ENCODE measurements at regions not wholly inside any gene's neighbourhood (a gene's known extent, or its start where the extent isn't known, plus 50 kb on each side); places are given as distances from the start of the nearest gene placed in this dataset.

DNA sequence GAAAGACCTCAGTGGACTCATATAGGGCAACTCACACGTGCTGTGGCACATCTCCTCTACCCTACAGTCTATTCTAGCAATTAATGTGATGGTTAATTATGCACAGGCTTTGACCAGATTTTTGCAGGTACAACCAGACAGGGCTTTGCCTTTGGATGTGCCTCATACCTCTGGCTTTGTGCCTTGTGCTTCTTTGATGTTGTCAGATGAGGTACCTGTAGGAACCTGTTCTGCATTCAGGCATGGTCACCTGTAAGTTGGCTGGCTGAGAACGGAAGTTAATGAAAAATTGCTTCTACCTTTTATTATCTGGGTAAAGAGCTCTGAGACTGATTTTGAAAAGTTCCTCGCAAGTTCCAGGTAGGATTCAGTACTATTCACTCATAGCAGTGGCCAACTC, 462.9 kb upstream of the ZFHX3 start:
- FAIRE-seq = no peak

DNA sequence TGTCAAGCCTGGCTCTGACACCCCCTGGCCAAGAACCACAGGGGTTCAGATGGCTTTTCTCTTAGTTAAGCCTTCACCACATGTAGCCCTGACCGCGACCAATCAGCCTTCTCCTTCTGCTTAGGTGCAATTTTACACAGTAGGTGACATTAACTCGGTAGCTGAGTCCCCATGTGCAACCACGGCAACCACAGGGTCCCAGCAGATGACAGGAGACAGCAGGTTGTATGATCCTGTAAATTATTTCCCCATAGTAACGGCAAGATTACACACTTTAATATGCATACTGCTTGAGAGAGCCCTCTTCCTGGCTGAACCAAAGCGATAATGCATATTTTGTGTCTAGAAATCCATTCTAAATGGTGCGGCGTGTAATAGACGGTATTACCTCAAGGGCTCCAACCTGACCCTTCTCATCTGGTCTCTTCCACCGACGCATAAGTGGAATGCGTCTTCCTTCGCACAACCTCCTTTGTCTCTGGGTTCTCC, 458.7 kb upstream of the ZFHX3 start:
- no peak for FAIRE-seq

DNA sequence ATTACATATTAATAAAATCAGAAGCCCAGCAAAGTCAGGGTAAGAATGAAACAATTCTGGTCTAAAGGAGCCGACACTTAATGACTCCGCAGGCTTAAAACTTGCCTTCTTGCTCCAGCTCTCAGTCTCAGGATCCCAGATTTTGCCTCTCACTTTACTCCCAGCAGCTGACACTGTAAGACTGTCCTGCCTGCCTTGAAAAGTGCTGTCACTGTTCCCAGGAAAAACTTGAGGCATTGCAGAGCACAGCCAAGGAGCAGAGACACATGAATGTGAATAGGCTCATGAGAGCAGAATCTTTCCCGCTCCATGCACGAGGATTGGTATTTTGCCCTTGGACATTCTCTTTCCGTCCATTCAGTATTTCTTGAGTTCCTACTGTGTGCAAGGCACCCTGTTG, 457.6 kb upstream of the ZFHX3 start:
- FAIRE-seq = no peak

DNA sequence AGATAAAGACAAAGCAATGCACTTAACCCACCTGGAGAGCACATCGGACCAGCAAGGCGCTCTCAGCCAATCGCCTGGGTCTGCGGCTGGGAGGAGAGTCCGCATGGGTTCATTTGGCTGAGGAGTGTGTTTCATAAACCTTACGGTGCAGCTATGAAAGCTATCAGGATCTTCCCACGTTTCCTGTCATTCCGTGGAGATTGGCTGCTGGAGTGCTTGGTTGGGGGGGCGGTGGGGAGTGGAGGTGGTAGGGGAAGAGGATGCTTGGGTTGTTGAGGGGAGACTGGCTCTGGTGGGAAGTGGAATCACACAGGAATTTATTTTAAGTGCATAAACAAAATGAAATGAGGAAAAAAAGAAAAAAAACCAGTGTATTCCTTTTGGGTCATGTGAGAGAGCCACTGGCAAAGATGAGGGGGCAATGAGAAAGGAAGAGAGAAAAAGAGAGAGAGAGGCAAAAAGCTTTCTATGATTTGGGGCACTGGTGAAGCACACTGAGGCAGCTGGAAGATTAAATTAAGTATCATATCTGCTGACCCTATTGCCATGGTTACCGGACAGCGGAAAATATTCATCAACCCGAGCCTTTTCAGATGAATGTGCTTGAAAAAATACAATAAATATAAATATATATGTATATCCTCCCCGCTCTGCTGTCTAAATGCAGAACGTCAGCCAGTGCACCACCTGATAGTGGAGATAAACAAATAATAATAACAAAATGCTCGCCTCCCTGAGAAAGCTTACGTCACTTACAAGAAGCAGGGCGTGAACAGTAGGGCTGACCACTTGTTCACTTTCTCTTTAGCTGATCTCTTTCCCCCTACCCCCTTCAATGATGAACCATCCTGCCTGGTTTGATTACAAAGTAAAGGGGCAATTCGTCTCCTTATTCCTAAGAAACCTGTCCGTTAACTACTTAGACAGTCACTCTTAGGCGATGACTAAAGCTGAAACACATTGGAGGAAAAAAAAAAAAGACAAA, 457.0 kb upstream of the ZFHX3 start:
- FAIRE-seq = no peak

DNA sequence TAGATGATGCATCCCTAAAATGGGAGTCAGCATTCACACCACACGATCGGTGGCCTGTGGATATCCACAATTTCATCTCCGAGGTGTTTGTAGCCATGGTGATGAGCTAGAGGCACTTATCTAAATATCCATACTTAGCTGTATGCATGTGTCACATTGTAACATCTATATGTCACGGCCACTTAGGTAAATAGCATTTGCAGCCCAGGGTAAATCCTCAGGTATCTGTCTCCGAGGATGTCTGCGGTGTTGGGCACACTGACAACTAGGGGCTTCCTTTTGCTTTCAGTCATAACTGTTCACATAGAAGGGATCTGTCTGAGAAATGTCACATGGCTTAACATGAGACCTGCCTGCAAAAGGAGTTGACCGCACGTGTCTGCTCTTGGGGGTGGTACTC, 455.2 kb upstream of the ZFHX3 start:
- no peak for FAIRE-seq

DNA sequence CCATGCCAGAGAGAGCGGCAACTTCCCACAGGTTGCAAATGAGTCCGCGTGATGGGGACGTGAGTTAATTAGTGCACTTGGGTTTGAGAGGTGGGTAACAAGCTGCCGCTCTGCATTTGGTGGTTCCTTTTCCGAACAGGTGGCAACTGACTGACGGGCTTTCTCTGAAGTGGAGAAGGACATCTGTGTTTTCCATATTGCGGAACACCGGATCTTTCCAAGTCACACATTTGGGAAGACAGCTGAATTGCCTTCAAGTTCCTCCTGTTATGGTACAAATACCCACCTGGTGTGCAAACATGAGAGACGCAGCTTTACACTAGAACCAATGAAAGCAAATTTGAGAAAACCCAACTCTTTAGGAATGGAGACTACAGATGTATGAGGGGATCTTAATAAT, 451.3 kb upstream of the ZFHX3 start:
- FAIRE-seq = no peak

DNA sequence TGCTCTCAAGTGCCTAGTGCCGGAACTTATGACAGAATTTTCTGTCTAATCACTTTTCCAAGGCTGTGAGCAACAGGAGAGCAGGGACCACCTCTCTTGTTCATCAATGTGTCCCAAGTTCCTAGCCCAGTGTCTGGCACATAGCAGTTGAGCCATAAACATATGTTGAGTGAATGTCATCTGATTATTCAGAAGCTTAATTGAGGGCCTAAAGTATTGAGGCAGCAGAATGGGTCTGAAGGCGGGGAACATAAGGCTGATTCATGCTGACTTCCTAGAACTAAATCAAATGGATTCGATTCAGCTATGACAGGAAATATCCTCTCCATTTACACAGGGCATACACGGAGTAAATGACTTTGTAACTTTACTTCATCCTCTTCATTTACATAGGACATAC, 438.0 kb upstream of the ZFHX3 start:
- FAIRE-seq = no peak

DNA sequence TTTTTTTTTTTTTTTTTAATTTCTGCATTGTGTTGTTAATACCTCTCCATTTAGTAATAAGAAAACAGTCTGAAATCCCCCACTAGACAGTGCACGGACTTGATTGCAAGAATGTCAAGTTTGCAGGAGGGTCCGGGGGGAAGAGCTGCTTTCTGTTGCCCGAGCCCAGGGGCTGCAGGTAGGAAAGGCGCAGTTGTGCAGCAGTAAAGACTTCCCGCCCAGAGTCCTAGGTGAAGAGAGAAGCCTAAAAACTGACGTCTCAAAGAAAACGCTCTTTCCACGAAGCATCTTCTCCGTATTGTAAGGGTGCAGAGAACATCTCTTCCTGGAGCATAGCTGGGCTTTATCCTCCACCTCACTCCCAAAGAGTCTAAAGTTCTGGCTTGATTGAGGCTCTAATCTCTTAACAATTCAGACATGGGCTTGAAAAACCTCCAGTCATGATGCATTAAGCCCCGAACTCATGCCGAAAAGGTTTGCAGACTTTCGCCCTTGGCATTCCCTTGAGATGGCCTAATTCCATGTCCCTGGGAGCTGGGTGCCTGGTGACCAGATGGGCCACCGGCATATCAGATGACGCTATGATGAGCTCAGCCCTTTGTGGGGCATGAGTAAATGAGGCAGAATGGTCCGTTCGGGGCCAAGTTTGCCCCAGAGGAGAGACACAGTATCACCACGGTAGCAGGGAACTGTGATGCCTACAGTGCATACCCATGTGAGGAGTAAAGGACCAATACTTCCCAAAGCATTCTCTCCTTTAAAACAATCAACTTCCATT, 436.2 kb upstream of the ZFHX3 start:
- FAIRE-seq = no peak

DNA sequence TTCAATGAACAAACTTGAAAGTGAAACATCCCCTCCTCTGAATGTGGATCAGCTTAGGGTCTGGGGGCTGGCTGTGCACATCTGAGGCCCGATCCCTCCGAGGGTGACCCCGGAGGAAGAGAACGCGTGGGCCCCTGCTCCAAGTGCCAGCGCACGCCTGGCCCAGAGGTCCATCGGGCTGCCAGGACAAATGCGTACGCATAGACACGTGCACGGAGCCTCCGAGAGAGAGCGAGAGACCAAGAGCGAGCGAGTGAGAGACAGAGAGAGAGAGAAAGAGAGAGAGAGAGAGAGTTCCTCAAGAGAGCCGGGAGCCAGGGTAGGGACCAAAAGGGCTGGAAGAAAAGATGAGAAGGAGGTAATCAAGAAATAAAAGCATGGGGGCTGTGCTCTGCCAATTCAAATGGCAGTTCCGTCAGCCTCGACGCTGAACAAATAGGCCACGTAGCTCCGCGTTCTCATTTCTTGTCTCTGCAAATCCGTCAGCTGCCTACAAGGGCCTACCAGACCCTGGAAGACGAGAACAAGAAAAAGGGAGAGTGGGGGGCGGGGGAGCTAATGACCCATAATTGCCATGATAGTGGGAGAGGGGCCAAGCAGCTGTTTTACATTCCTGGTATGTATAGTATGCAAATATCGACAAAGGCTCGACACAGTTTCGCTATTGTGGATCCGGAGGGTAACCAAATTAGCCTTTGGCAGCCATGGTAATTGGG, 435.3 kb upstream of the ZFHX3 start:
- FAIRE-seq = no peak

DNA sequence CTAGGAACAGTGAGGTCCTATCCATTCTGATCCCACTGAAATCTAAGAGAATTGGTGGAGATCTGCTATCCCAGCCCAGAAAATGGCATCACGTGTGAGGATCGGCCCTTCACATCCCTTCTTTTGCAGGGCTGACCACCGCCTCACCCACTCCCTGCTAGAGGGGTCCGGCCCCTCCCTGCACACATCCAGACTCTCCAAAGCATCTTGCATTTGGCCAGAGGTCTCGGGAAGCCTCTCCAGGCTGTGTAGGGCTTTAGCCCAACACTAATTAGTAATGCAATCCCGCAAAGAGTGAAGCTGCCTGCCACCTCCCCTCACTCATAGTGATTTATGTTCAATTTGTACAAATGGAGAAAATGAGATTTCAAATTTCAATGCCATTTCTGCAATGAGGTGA, 434.4 kb upstream of the ZFHX3 start:
- no peak for FAIRE-seq

DNA sequence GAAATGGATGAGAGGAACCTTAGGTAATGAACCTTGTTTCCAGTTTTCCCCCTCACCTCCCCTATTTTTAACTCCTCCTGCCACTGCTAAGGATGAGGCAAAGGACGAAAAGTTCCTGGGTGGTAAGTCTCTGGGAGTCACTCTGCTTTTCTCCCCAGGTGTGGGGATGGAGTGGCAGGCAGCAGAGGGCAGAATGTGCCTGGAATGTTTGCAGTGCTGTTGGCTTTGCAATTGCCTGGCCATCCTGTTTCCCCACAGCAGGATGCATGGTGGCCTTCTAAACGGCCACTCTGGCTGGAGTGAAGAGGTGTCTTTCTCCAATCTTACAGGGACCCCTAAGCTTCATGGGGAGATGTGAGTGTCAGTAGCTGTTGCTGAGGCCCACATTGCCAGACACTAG, 432.5 kb upstream of the ZFHX3 start:
- no peak for FAIRE-seq

DNA sequence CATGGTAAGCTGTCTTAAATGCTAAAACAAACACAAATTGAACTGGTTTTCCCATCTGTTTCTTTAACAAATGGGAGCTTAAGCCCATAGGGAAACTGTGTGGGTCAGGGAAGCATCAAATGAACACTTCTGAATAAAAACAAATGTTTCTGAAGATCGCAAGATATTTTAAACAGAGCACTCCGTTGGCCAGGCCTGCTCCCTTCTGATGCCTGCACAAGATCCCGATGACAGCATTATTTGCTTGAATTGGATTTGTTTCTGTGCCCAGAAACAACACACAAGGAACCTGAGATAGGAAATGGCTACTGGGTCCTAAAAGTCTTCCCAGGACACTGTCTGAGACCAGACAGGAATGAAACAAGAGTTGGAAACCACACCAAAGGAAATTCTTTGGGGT, 425.8 kb upstream of the ZFHX3 start:
- FAIRE-seq = no peak

DNA sequence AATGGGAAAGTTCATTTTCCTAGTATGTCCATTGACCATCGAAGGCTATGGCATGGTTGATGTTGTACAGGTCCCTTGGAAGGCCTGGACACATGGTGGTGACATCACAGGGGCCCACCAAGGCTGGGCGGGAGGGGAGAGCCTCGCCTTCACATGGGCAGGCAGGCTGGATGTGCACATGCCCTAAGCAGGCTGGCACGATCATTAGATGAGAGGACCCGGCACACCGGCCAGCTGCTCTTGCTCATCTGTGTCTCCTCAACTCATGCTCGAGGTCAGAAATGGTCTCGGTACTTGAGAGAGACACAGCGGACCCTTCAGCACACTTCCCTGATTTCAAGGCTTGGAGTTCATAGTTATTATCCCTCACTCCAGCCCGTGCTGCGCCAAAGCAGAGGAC, 416.9 kb upstream of the ZFHX3 start:
- FAIRE-seq = no peak

DNA sequence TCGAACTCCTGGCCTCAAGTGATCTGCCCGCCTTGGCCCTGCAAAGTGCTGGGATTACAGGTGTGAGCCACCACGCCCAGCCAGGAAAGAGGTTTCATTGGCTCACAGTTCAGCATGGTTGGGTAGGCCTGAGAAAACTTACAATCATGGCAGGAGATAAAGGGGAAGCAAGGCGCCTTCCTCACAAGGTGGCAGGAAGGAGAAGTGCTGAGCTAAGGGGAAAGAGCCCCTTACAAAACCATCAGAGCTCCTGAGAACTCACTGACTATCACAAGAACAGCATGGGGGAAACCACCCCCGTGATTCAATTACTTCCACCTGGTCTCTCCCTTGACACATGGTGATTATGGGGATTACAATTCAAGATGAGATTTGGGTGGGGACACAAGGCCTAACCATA, 411.7 kb upstream of the ZFHX3 start:
- FAIRE-seq = no peak

DNA sequence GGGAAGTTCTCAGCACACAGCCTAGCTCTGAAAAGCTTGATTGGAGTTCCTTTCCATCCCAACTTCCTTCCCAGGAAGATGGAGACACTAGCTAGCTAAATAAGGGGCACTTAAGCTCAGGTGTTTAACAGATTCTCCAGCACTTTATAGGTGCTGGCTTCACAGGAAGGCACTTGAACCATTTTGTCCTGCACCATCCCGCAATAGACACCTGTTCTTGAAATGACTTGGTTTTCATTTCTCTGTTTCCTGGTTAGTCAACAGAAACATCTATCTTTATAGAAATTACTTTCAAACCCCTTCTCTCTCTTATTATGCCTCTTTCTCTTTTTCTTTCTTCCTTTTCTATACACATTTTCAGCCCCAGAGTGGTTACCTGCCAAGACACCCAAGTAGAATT, 409.9 kb upstream of the ZFHX3 start:
- no peak for FAIRE-seq

DNA sequence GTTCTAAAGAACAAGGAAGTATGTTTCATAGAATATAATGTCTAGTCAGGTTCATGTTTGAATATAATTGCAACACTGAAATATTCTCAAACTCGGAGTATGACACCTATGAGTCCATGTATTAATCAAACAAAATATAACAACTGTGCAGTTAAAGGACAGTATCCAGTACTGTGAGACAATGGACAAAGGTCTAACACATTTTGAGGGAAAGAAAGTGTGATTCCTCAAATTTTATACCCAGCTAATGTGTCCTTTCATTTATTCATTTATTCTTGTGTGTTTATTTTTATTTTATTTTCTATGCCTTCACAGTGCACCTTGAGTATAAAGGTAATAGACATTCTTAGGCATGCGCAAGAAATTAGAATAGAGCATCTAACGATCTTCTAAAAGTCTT, 401.0 kb upstream of the ZFHX3 start:
- FAIRE-seq = no peak

DNA sequence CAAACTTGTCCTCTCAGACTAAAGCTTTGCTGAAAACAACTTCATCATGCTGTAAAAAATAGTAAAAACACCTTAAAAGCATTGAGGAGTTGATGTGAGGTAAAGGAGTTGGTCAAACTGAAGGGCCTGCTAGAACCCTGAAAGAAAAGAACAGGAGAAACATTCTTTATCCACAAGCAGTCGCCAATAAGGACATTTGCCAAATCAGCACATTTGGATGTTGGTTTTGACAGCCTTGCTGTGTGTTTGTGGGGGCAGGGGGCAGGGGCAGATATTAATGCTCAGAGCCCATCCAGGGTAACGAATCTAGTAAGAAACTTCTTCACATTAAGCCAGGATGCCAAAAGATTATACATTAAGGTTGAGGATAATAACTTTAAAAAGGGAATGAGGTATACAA, 399.9 kb upstream of the ZFHX3 start:
- no peak for FAIRE-seq

DNA sequence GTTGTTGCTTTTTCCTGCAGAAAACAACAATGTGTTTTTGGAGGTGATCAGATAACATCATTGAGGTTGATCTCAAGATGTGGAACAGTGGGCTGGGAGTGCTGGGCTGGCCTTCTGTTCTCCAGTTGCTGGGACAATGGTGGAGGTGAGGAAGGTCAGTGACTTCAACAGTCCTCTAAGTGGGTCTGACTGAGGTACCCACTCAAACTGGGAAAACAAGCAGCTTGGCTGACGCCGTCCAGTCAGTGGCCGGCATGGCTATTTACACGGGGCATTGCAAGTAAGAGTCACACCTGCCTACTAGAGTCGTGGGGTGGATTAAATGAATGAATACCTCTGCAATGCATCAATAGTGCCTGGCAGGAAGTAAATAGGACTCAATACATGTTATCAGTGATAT, 386.7 kb upstream of the ZFHX3 start:
- no peak for FAIRE-seq

DNA sequence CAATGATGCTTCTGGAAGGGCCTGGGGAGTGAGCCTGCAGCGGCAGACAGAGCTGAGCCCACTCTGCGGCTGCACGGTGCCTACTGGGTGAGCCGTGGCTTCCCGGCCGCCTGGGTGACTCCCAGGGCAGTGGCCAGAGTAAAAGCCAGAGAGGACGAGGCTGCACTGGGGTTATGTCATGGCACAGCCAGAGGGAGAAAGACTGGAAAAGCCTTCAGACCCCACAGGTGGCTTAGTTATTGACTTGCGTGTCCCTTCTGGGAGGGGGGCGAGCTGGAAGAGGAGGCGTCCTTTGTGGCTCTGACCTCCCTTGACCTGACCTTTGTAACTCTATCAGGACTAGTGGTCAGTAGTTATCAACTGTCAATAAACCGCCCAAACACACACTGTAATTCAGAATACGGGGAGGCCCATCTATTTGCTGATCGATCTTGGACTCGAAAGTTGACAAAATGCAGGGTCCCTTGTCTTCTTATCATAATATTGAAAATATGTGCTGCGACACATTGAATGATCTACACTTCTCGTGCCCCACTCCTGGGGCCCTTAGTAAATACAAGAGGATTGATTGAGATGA, 385.9 kb upstream of the ZFHX3 start:
- no peak for FAIRE-seq

DNA sequence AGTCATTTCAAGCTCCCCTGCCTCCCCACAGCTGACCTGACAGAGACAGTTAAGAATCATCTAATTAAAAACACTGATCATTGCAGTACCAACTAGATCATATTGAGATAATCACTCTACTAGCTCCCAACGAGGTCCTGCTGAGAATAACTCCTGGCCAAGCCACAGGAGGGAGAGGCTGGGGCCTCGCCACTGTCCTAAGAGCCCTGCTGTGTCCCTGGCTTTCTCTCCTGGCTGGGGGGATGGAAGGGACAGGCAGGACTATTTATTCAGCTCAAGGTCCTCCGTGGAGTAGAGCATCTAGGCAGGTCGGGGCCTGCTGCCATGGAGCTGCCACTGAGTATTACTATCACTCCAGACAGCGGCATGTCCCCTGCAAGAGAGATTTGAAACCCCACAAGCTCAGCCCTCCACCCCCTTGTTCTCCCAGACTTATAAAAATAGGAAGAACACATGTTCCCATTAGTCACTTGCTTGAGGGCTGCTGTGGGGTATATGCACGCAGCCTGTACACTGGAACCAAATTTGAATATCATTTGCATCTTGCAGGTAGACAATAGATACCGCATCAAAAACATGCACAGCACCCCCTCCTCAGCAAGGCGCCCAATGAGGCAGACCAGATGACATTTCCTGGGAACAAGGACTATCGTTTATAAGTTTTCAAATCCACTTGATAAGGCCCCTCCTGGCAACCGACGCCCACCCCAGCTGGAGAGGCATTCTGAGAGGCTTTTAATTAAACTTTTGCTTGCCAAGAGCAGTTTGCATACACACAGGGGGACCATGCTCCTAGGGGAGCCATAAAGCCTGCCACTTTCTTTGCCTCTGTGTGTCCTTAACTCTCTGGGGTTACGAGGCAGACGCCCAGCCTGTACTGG, 385.2 kb upstream of the ZFHX3 start:
- FAIRE-seq = no peak

DNA sequence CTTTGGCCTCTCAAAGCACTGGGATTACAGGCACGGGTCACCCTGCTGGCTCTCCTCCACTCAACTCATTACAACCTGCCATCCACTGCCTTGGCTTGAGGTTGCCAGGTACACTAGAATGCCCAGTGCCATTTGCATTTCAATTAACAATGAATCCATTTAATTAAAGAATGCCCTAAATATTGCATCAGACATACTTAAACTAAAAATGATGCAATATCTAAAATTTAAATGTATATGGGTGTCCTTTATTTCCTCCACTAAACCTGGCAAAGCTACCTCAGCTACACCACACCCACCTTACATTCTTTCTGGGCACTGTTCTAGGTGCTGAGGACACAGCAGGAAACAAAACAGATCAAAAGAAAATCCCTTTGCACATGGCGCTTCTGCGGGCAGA, 382.2 kb upstream of the ZFHX3 start:
- no peak for FAIRE-seq

DNA sequence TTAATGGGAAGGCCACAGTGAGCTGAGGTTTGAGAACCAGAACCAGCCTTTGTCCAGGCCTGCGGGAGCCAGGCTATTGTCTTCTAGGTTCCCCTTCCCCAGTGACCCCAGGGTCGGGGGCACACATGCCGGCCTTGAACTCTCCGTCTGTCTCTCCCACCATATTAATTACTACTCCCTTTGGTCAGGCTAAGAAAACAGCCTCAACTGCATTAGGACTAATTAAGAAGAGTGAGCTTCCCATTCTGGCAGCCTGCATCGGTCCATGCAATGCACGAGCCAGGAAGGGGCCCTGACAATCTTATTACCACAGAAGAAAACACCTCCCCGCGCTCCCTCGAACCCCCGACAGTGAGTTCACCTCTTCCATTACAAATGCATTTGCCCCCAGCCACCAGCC, 380.2 kb upstream of the ZFHX3 start:
- no peak for FAIRE-seq
